T-helper 17 cell (primary cell): ENCODE measurements at regions not wholly inside any gene's neighbourhood (a gene's known extent, or its start where the extent isn't known, plus 50 kb on each side); places are given as distances from the start of the nearest gene placed in this dataset.
A peak's percentile ranks its signal among the peaks of the same experiment; 100 is the strongest.

Source experiments
- ATAC-seq: fragments of 150-1000 bp; cut with Tn5 transposase; 2 replicates; pipeline ENCODE4 v1.10.0; 2021; ENCODE audit warnings: mild to moderate bottlenecking, moderate library complexity
- DNase-seq, 3 donors: peaks; one replicate each; pipeline versions ENCODE4 v3.0.0 to v3.0.0-alpha.2; 2020 to 2021
- H3K9me3 ChIP-seq: one replicate; pipeline ENCODE4 v1.7.0; 2013; ENCODE audit warnings: low read length, mild to moderate bottlenecking; ENCODE audit not compliant: control insufficient read depth, poor library complexity, severe bottlenecking
- H3K27ac Mint-ChIP-seq: one replicate; pipeline ENCODE4 v1.8.0; 2022; ENCODE audit warnings: mild to moderate bottlenecking, moderate library complexity, mixed read lengths
- H3K27me3 Mint-ChIP-seq: one replicate; pipeline ENCODE4 v1.8.0; 2022; ENCODE audit warnings: mixed read lengths
- H3K36me3 Mint-ChIP-seq: one replicate; pipeline ENCODE4 v1.8.0; 2022; ENCODE audit warnings: low read depth, mixed read lengths
- H3K4me1 Mint-ChIP-seq: one replicate; pipeline ENCODE4 v1.8.0; 2022; ENCODE audit warnings: mild to moderate bottlenecking, mixed read lengths
- H3K4me3 Mint-ChIP-seq: one replicate; pipeline ENCODE4 v1.8.0; 2022; ENCODE audit warnings: mild to moderate bottlenecking, moderate library complexity, mixed read lengths

GRCh38 chr4:121242188-121242750, 78.1 kb upstream of the TNIP3 start:
- ATAC-seq (no peak), DNase-seq (no peak)
- H3K27ac Mint-ChIP-seq: no peak overlapping the region
- H3K4me3 Mint-ChIP-seq: no peak overlapping the region
- no peaks in the 10 kb centered on the region for H3K9me3 ChIP-seq
- peaks cover 6% of the 10 kb centered on the region for H3K4me1 Mint-ChIP-seq
- H3K27me3 Mint-ChIP-seq: no peaks in the 10 kb centered on the region
- peaks cover 4% of the 10 kb centered on the region for H3K36me3 Mint-ChIP-seq

- H3K27me3 Mint-ChIP-seq: no peaks in the 10 kb centered on the region
- H3K36me3 Mint-ChIP-seq: no peaks in the 10 kb centered on the region
- DNase-seq (no peak), ATAC-seq (no peak)
- no peak overlapping the region for H3K27ac Mint-ChIP-seq
- H3K4me1 Mint-ChIP-seq: peaks cover 6% of the 10 kb centered on the region
- no peaks in the 10 kb centered on the region for H3K9me3 ChIP-seq
- H3K4me3 Mint-ChIP-seq: no peak overlapping the region
Measured at GRCh38 chr4:121239951-121240350, 75.8 kb upstream of the TNIP3 start.

GRCh38 chr4:121238461-121238860, 74.3 kb upstream of the TNIP3 start:
- Mint-ChIP-seq H3K36me3 (no peaks in the 10 kb centered on the region), H3K4me3 (no peak overlapping the region), H3K27ac (no peak overlapping the region), H3K4me1 (peaks cover 2% of the 10 kb centered on the region), H3K27me3 (no peaks in the 10 kb centered on the region)
- H3K9me3 ChIP-seq: no peaks in the 10 kb centered on the region
- no peak for DNase-seq
- ATAC-seq: no peak

- no peak for DNase-seq
- Mint-ChIP-seq H3K36me3 (no peaks in the 10 kb centered on the region), H3K27me3 (no peaks in the 10 kb centered on the region), H3K27ac (no peak overlapping the region), H3K4me1 (no peaks in the 10 kb centered on the region), H3K4me3 (no peak overlapping the region)
- H3K9me3 ChIP-seq: no peaks in the 10 kb centered on the region
- ATAC-seq: no peak
Measured at GRCh38 chr4:121237069-121237399, 72.9 kb upstream of the TNIP3 start.

- Mint-ChIP-seq H3K4me3 (no peak overlapping the region), H3K27me3 (no peaks in the 10 kb centered on the region), H3K27ac (no peak overlapping the region), H3K4me1 (no peaks in the 10 kb centered on the region), H3K36me3 (no peaks in the 10 kb centered on the region)
- no peaks in the 10 kb centered on the region for H3K9me3 ChIP-seq
- DNase-seq (no peak), ATAC-seq (no peak)
Measured at GRCh38 chr4:121236353-121237068, 72.4 kb upstream of the TNIP3 start.

- Mint-ChIP-seq H3K27ac (no peak overlapping the region), H3K4me1 (no peaks in the 10 kb centered on the region), H3K27me3 (no peaks in the 10 kb centered on the region), H3K36me3 (no peaks in the 10 kb centered on the region), H3K4me3 (no peak overlapping the region)
- no peaks in the 10 kb centered on the region for H3K9me3 ChIP-seq
- DNase-seq (no peak), ATAC-seq (no peak)
Measured at GRCh38 chr4:121233982-121234381, 69.9 kb upstream of the TNIP3 start.

- H3K4me1 Mint-ChIP-seq: peaks cover 11% of the 10 kb centered on the region
- no peak for ATAC-seq
- no peak overlapping the region for H3K27ac Mint-ChIP-seq
- no peak for DNase-seq
- H3K27me3 Mint-ChIP-seq: peaks cover 5% of the 10 kb centered on the region
- H3K9me3 ChIP-seq: no peaks in the 10 kb centered on the region
- H3K4me3 Mint-ChIP-seq: no peak overlapping the region
- H3K36me3 Mint-ChIP-seq: peaks cover 3% of the 10 kb centered on the region
Measured at GRCh38 chr4:121229993-121230392, 65.9 kb upstream of the TNIP3 start.

- ATAC-seq (no peak), DNase-seq (no peak)
- no peak overlapping the region for H3K4me3 Mint-ChIP-seq
- peaks cover 3% of the 10 kb centered on the region for H3K36me3 Mint-ChIP-seq
- no peak overlapping the region for H3K27ac Mint-ChIP-seq
- H3K27me3 Mint-ChIP-seq: peaks cover 5% of the 10 kb centered on the region
- H3K4me1 Mint-ChIP-seq: peaks cover 11% of the 10 kb centered on the region
- H3K9me3 ChIP-seq: no peaks in the 10 kb centered on the region
Measured at GRCh38 chr4:121228848-121229247, 64.7 kb upstream of the TNIP3 start.

- Mint-ChIP-seq H3K4me1 (peaks cover 11% of the 10 kb centered on the region), H3K27me3 (peaks cover 5% of the 10 kb centered on the region), H3K4me3 (peak overlapping the region; percentile 74), H3K27ac (peak overlapping the region; percentile 60), H3K36me3 (peaks cover 3% of the 10 kb centered on the region)
- DNase-seq (no peak), ATAC-seq (peak; percentile 79)
- no peaks in the 10 kb centered on the region for H3K9me3 ChIP-seq
Measured at GRCh38 chr4:121227341-121227792, 63.2 kb upstream of the TNIP3 start.

GRCh38 chr4:121226362-121226761, 62.2 kb upstream of the TNIP3 start:
- peaks cover 11% of the 10 kb centered on the region for H3K4me1 Mint-ChIP-seq
- no peak for ATAC-seq
- H3K36me3 Mint-ChIP-seq: peaks cover 3% of the 10 kb centered on the region
- H3K27me3 Mint-ChIP-seq: peaks cover 5% of the 10 kb centered on the region
- no peaks in the 10 kb centered on the region for H3K9me3 ChIP-seq
- peak overlapping the region; percentile 57 for H3K27ac Mint-ChIP-seq
- no peak for DNase-seq
- H3K4me3 Mint-ChIP-seq: no peak overlapping the region

- H3K9me3 ChIP-seq: no peaks in the 10 kb centered on the region
- ATAC-seq (no peak), DNase-seq (no peak)
- Mint-ChIP-seq H3K4me1 (peaks cover 8% of the 10 kb centered on the region), H3K27ac (no peak overlapping the region), H3K4me3 (no peak overlapping the region), H3K27me3 (peaks cover 5% of the 10 kb centered on the region), H3K36me3 (peaks cover 3% of the 10 kb centered on the region)
Measured at GRCh38 chr4:121221608-121222007, 57.5 kb upstream of the TNIP3 start.

GRCh38 chr4:121221201-121221600, 57.1 kb upstream of the TNIP3 start:
- DNase-seq (no peak), ATAC-seq (no peak)
- Mint-ChIP-seq H3K4me1 (peaks cover 8% of the 10 kb centered on the region), H3K27me3 (peaks cover 5% of the 10 kb centered on the region), H3K4me3 (no peak overlapping the region), H3K36me3 (peaks cover 3% of the 10 kb centered on the region), H3K27ac (no peak overlapping the region)
- H3K9me3 ChIP-seq: no peaks in the 10 kb centered on the region

- no peak for ATAC-seq
- H3K27ac Mint-ChIP-seq: no peak overlapping the region
- H3K4me3 Mint-ChIP-seq: no peak overlapping the region
Measured at GRCh38 chr4:121220698-121221097, 56.6 kb upstream of the TNIP3 start.

GRCh38 chr4:121219227-121219626, 55.1 kb upstream of the TNIP3 start:
- H3K27me3 Mint-ChIP-seq: no peaks in the 10 kb centered on the region
- ATAC-seq (no peak), DNase-seq (no peak)
- H3K4me3 Mint-ChIP-seq: no peak overlapping the region
- no peaks in the 10 kb centered on the region for H3K36me3 Mint-ChIP-seq
- H3K9me3 ChIP-seq: no peaks in the 10 kb centered on the region
- no peak overlapping the region for H3K27ac Mint-ChIP-seq
- H3K4me1 Mint-ChIP-seq: no peaks in the 10 kb centered on the region

More at GRCh38 chr4:121220698-121221097, 56.6 kb upstream of the TNIP3 start:
- Mint-ChIP-seq H3K4me1 (peaks cover 4% of the 10 kb centered on the region), H3K36me3 (no peaks in the 10 kb centered on the region), H3K27me3 (peaks cover 5% of the 10 kb centered on the region)
- DNase-seq: no peak
- no peaks in the 10 kb centered on the region for H3K9me3 ChIP-seq
